Amygdala (tissue), 56 donors: ENCODE measurements at regions not wholly inside any gene's neighbourhood (a gene's known extent, or its start where the extent isn't known, plus 50 kb on each side); places are given as distances from the start of the nearest gene placed in this dataset.

Source experiments
- DNase-seq, 56 donors: peaks; one replicate each; lab custom pipeline; 2025; lab: John Stamatoyannopoulos, UW

- no peak for DNase-seq
Measured at GRCh38 chr13:40064154-40065097, 409.0 kb downstream of the COG6 start.

GRCh38 chr13:40069173-40070044 is 413.9 kb downstream of the COG6 start:
- DNase-seq: peak in 52 of 56 donors; percentile 0 to 88 (median 48)

- DNase-seq: no peak
Measured at GRCh38 chr13:40070357-40070756, 414.9 kb downstream of the COG6 start.

- no peak for DNase-seq
Measured at GRCh38 chr13:40072663-40073120, 417.2 kb downstream of the COG6 start.

- no peak for DNase-seq
Measured at GRCh38 chr13:40074338-40074737, 418.9 kb downstream of the COG6 start.

GRCh38 chr13:40075281-40075680 is 419.8 kb downstream of the COG6 start:
- no peak for DNase-seq

GRCh38 chr13:40076765-40077362 is 421.4 kb downstream of the COG6 start:
- no peak for DNase-seq

GRCh38 chr13:40077396-40078027 is 422.1 kb downstream of the COG6 start:
- DNase-seq: no peak

GRCh38 chr13:40079721-40080120 is 424.3 kb downstream of the COG6 start:
- no peak for DNase-seq

GRCh38 chr13:40080676-40081075 is 425.2 kb downstream of the COG6 start:
- no peak for DNase-seq

GRCh38 chr13:40082639-40083038 is 427.2 kb downstream of the COG6 start:
- DNase-seq: no peak

GRCh38 chr13:40083841-40084240 is 428.4 kb downstream of the COG6 start:
- no peak for DNase-seq

GRCh38 chr13:40084934-40085333 is 429.5 kb downstream of the COG6 start:
- DNase-seq: no peak

- DNase-seq: no peak
Measured at GRCh38 chr13:40087091-40088002, 431.9 kb downstream of the COG6 start.

GRCh38 chr13:40094056-40094455 is 438.6 kb downstream of the COG6 start:
- no peak for DNase-seq

GRCh38 chr13:40095695-40096356 is 440.4 kb downstream of the COG6 start:
- DNase-seq: no peak

- no peak for DNase-seq
Measured at GRCh38 chr13:40096357-40096901, 441.0 kb downstream of the COG6 start.

GRCh38 chr13:40098246-40098645 is 442.8 kb downstream of the COG6 start:
- DNase-seq: no peak
